ENCODE measurements at regions not wholly inside any gene's neighbourhood (a gene's known extent, or its start where the extent isn't known, plus 50 kb on each side); places are given as distances from the start of the nearest gene placed in this dataset.
A peak's percentile ranks its signal among the peaks of the same experiment; 100 is the strongest.

- ATAC-seq (peak; percentile 45), DNase-seq (ENCODE audit: low read depth, low spot score) (no peak), FAIRE-seq (no peak)
- no peak overlapping the region for H3K27ac ChIP-seq (ENCODE audit: control insufficient read depth, insufficient read depth)
- TF ChIP-seq CBFB (IDR thresholded peaks at IDR 0.05; ENCODE audit: low read depth) = no peak
- peak; percentile 36; the same call in 1 of the 2 replicates for TF ChIP-seq SMC3 (IDR thresholded peaks at IDR 0.05; ENCODE audit: borderline replicate concordance, low read length)
- peak; percentile 60 for TF ChIP-seq RAD21 (IDR thresholded peaks at IDR 0.05; ENCODE audit: insufficient read depth, low read depth, low read length)
- TF ChIP-seq, protein P1, sequence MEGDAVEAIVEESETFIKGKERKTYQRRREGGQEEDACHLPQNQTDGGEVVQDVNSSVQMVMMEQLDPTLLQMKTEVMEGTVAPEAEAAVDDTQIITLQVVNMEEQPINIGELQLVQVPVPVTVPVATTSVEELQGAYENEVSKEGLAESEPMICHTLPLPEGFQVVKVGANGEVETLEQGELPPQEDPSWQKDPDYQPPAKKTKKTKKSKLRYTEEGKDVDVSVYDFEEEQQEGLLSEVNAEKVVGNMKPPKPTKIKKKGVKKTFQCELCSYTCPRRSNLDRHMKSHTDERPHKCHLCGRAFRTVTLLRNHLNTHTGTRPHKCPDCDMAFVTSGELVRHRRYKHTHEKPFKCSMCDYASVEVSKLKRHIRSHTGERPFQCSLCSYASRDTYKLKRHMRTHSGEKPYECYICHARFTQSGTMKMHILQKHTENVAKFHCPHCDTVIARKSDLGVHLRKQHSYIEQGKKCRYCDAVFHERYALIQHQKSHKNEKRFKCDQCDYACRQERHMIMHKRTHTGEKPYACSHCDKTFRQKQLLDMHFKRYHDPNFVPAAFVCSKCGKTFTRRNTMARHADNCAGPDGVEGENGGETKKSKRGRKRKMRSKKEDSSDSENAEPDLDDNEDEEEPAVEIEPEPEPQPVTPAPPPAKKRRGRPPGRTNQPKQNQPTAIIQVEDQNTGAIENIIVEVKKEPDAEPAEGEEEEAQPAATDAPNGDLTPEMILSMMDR (IDR thresholded peaks at IDR 0.05 in 2 of 3, conservative IDR thresholded peaks at IDR 0.05 in 1 of 3; ENCODE audit: control insufficient read depth in 2 of 3, extremely low read depth in 1 of 3, insufficient read depth in 1 of 3, low read depth in 3 of 3, low read length in 3 of 3) = peak; percentile 13 to 38 (median 16); a peak in 3 of 6 replicates
- intact Hi-C loops (cut with micrococcal nuclease; ENCODE audit: unreplicated experiment) (loop anchor here (1.0 to 10.0 kb wide), 4 partner anchors 97 to 470 kb away; partner anchors contain the start of gene CLDN1), in situ Hi-C loops (cut with MboI) (no loop called here)
- WGBS (ENCODE audit: insufficient coverage, insufficient replicate concordance, low lambda C conversion rate, missing lambda C conversion rate) = 0% methylated on average over 4 of the region's 4 CpGs
- no peaks in the 10 kb centered on the region for H3K79me2 ChIP-seq (ENCODE audit: control insufficient read depth, insufficient read depth, low read length)
- H3K4me1 ChIP-seq (ENCODE audit: control insufficient read depth, insufficient read depth, low read length) = no peaks in the 10 kb centered on the region
- ChIA-PET SMC1A (ENCODE audit: uncharacterized antibody, unreplicated experiment) (interaction anchor here (0.6 to 8.9 kb wide), 44 partner anchors 8 to 288 kb away, joined by 3 to 102 read pairs (median 5); partner anchors contain the start of genes CLDN1, IL1RAP and P3H2), POLR2A (interaction anchor here (0.8 kb wide), 1 partner anchor 69 kb away, joined by 3 read pairs; no protein-coding TSS in a partner anchor), RAD21 (ENCODE audit: unreplicated experiment) (interaction anchor here (0.6 to 7.1 kb wide), 27 partner anchors 9 to 264 kb away, joined by 3 to 56 read pairs (median 8); partner anchors contain the start of gene CLDN1), CTCF (interaction anchor here (0.6 to 5.4 kb wide), 49 partner anchors 9 to 696 kb away, joined by 3 to 98 read pairs (median 4); partner anchors contain the start of genes CLDN1 and CLDN16)
- no peaks in the 10 kb centered on the region for H3K9me3 ChIP-seq (replicated peaks; ENCODE audit: control insufficient read depth, insufficient read depth, low read length)
- H4K20me1 ChIP-seq (ENCODE audit: control insufficient read depth, insufficient read depth) = no peaks in the 10 kb centered on the region
- H3K4me3 ChIP-seq = no peak overlapping the region
- H3K4me2 ChIP-seq (ENCODE audit: control insufficient read depth, insufficient read depth) = no peak overlapping the region
- no peaks in the 10 kb centered on the region for H3K27me3 ChIP-seq (replicated peaks in 1 of 2; ENCODE audit: control insufficient read depth in 2 of 2, insufficient read depth in 2 of 2, low read length in 1 of 2)
- H3K9ac ChIP-seq (ENCODE audit: control insufficient read depth, insufficient read depth, low read length) = no peak overlapping the region
- H2AFZ ChIP-seq (ENCODE audit: control insufficient read depth, low read depth, low read length) = no peak overlapping the region
- H3K36me3 ChIP-seq (ENCODE audit: control insufficient read depth in 2 of 2, insufficient read depth in 2 of 2, low read length in 1 of 2) = no peaks in the 10 kb centered on the region
- no TSS peak for BruUV-seq (replicated peaks)
Measured at GRCh38 chr3:190224863-190225692, 97.2 kb downstream of the CLDN1 start.

Data from GM12878 (cell line).